Heart left ventricle (tissue), 16 donors: ENCODE measurements at regions not wholly inside any gene's neighbourhood (a gene's known extent, or its start where the extent isn't known, plus 50 kb on each side); places are given as distances from the start of the nearest gene placed in this dataset.

Source experiments
- ATAC-seq, 4 donors: fragments of 200-7000 bp; cut with Tn5 transposase; one replicate each; pipeline ENCODE4 v1.9.1; 2020 to 2022; ENCODE audit warnings: moderate library complexity in 4 of 4, mild to moderate bottlenecking in 3 of 4, moderate number of reproducible peaks in 1 of 4
- DNase-seq, 5 donors: peaks; one replicate each; pipeline ENCODE4 v3.0.0-alpha.2; 2020
- H3K27ac ChIP-seq, 12 donors: fragments of 200-600 bp; sonication (generic) in 4 of 12; one replicate each; pipeline versions ENCODE4 v1.5.0 to v1.8.0; 2016 to 2022; ENCODE audit warnings: mild to moderate bottlenecking in 2 of 12
- H3K27me3 ChIP-seq, 9 donors: fragments of 200-600 bp; sonication (generic) in 2 of 9; one replicate each; pipeline versions ENCODE4 v1.5.1 to v1.8.0; 2016 to 2022; ENCODE audit warnings: mild to moderate bottlenecking in 3 of 9
- H3K36me3 ChIP-seq, 9 donors: fragments of 200-600 bp; sonication (generic) in 2 of 9; one replicate each; pipeline versions ENCODE4 v1.5.0 to v1.8.0; 2018 to 2022; ENCODE audit warnings: mild to moderate bottlenecking in 2 of 9
- H3K4me1 ChIP-seq, 12 donors: fragments of 200-600 bp; sonication (generic) in 4 of 12; one replicate each; pipeline versions ENCODE4 v1.5.0 to v1.8.0; 2016 to 2022; ENCODE audit warnings: mild to moderate bottlenecking in 3 of 12
- H3K4me3 ChIP-seq, 12 donors: fragments of 200-600 bp; sonication (generic) in 4 of 12; one replicate each; pipeline versions ENCODE4 v1.5.0 to v1.8.0; 2017 to 2022; ENCODE audit warnings: mild to moderate bottlenecking in 9 of 12, moderate library complexity in 4 of 12
- H3K9me3 ChIP-seq, 12 donors: fragments of 200-600 bp; sonication (generic) in 4 of 12; one replicate each; pipeline versions ENCODE4 v1.5.0 to v1.8.0; 2016 to 2022; ENCODE audit warnings: mild to moderate bottlenecking in 1 of 12
- CTCF ChIP-seq, 12 donors: fragments of 200-600 bp; sonication (generic) in 4 of 12; IDR thresholded peaks; one replicate each; pipeline versions ENCODE4 v1.5.0 to v1.8.0; 2018 to 2022; ENCODE audit warnings: antibody characterized with exemption in 12 of 12, mild to moderate bottlenecking in 5 of 12
- POLR2A ChIP-seq, 2 donors: fragments of 450-650 bp; IDR thresholded peaks; one replicate each; pipeline ENCODE4 v1.6.1; 2017; ENCODE audit warnings: antibody characterized with exemption in 2 of 2, mild to moderate bottlenecking in 2 of 2, moderate library complexity in 2 of 2
- WGBS, 4 donors: extraction: QIAGEN DNeasy Blood & Tissue Kit in 2 of 4; methylation state at CpG; one replicate each; pipeline versions ENCODE4 v1.1.5 to v1.1.7; 2013 to 2018; 5-methylcytosine and 5-hydroxymethylcytosine counted together
- intact Hi-C, 10 donors: fragments of 100-400 bp; cut with DNase I; formaldehyde crosslinking; loops; one replicate each; pipeline versions ENCODE4 v1.11.1 to v1.14.2; 2022
- donor health status: ischemic (EF 13 %, LVEDD 7.1; RV severe dilation, severe dysfunction).
- donor health status: healthy with polysubstance abuse.
- donor health status: DM: no; HTN: yes; CAD: no.
- donor health status: DM: no; HTN: no; CAD: no.
- donor health status: ischemic (EF 25% LVEDD 6.9; RV normal size, moderate dysfunction).
- donor health status: ischemic (EF 25% LVEDD 5.7; RV mildly dilated, moderate dysfunction).
- donor health status: healthy.
- donor health status: DM: yes; HTN: yes; CAD: no.
- donor health status: ischemic (EF 35%, LVEDD 5.7; RV mildly dilated, moderate dysfunction).
- donor health status: nonischemic (EF 11% LVEDD 7.7; RV severe dilation, severe dysfunction).
- donor health status: DM: yes; HTN: yes; CAD: no.
- donor health status: PGD.
- donor health status: ischemic (EF 29% LVEDD 5.4; RV normal size, mild dysfunction).
- donor health status: nonischemic (EF 23%, LVEDD 6.1; RV moderate dilation, normal function).

GRCh38 chr2:15763106-15763821, 171.6 kb downstream of the DDX1 start:
- no peak for TF ChIP-seq POLR2A (IDR thresholded peaks at IDR 0.05)
- no peak for TF ChIP-seq CTCF (IDR thresholded peaks at IDR 0.05)
- H3K36me3 ChIP-seq = no peaks in the 10 kb centered on the region
- 88 to 93% (median 90%) methylated on average over 19 of the region's 19 CpGs for WGBS, 4 donors
- H3K4me3 ChIP-seq = no peak overlapping the region
- DNase-seq = no peak
- ATAC-seq = no peak
- H3K27ac ChIP-seq = no peak overlapping the region
- no peaks in the 10 kb centered on the region for H3K9me3 ChIP-seq
- H3K4me1 ChIP-seq = peaks cover 0 to 5% (median 0%) of the 10 kb centered on the region in 12 donors
- intact Hi-C loops = no loop called here
- H3K27me3 ChIP-seq = peaks cover 0 to 6% (median 0%) of the 10 kb centered on the region in 9 donors

GRCh38 chr2:15763822-15764682, 172.4 kb downstream of the DDX1 start:
- H3K4me1 ChIP-seq = peaks cover 0 to 5% (median 0%) of the 10 kb centered on the region in 12 donors
- H3K9me3 ChIP-seq = no peaks in the 10 kb centered on the region
- peaks cover 0 to 6% (median 0%) of the 10 kb centered on the region in 9 donors for H3K27me3 ChIP-seq
- WGBS, 4 donors = 91 to 96% (median 96%) methylated on average over 14 of the region's 14 CpGs
- H3K36me3 ChIP-seq = no peaks in the 10 kb centered on the region
- H3K27ac ChIP-seq = no peak overlapping the region
- ATAC-seq (no peak), DNase-seq (no peak)
- no peak for TF ChIP-seq POLR2A (IDR thresholded peaks at IDR 0.05)
- no peak for TF ChIP-seq CTCF (IDR thresholded peaks at IDR 0.05)
- no peak overlapping the region for H3K4me3 ChIP-seq
- intact Hi-C loops = no loop called here

GRCh38 chr2:15764683-15765011, 173.0 kb downstream of the DDX1 start:
- peaks cover 0 to 6% (median 0%) of the 10 kb centered on the region in 9 donors for H3K27me3 ChIP-seq
- intact Hi-C loops = no loop called here
- H3K4me1 ChIP-seq = peaks cover 0 to 5% (median 0%) of the 10 kb centered on the region in 12 donors
- no peak for ATAC-seq
- DNase-seq = peak in 1 of 5 donors; percentile 1
- no peaks in the 10 kb centered on the region for H3K9me3 ChIP-seq
- TF ChIP-seq CTCF (IDR thresholded peaks at IDR 0.05) (no peak), POLR2A (IDR thresholded peaks at IDR 0.05) (no peak)
- H3K4me3 ChIP-seq = no peak overlapping the region
- WGBS, 4 donors = 91 to 98% (median 94%) methylated on average over 4 of the region's 4 CpGs
- no peaks in the 10 kb centered on the region for H3K36me3 ChIP-seq
- H3K27ac ChIP-seq = no peak overlapping the region

- Histone ChIP-seq H3K9me3 (no peaks in the 10 kb centered on the region), H3K27me3 (peaks cover 0 to 6% (median 0%) of the 10 kb centered on the region in 9 donors), H3K4me3 (no peak overlapping the region), H3K27ac (no peak overlapping the region), H3K4me1 (peaks cover 0 to 5% (median 0%) of the 10 kb centered on the region in 12 donors), H3K36me3 (no peaks in the 10 kb centered on the region)
- no peak for TF ChIP-seq CTCF (IDR thresholded peaks at IDR 0.05)
- intact Hi-C loops = no loop called here
- no peak for DNase-seq
- ATAC-seq = no peak
- WGBS, 4 donors = 83 to 96% (median 91%) methylated on average over 5 of the region's 5 CpGs
These were observed 173.5 kb downstream of the DDX1 start for GRCh38 chr2:15765211-15765610.
